ENCODE measurements at regions not wholly inside any gene's neighbourhood (a gene's known extent, or its start where the extent isn't known, plus 50 kb on each side); places are given as distances from the start of the nearest gene placed in this dataset.
A peak's percentile ranks its signal among the peaks of the same experiment; 100 is the strongest.

DNA sequence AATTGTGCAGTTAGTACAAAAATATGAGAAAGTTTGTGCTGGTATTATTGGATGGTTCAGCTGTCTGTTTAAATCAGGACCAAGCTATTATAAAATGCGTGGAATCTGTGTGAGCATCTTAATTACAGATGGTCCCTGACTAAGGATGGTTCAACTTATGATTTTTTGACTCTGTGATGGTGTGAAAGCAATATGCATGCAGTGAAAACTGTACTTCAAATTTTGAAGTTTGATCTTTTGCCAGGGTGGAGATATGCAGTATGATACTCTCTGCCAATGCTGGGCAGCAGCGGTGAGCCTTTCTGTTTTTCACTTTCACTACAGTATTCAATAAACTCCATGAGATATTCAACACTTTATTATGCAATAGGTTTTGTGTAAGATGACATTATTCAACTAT is 189.3 kb downstream of the CHST1 start:
- DNase-seq (ENCODE audit: low read depth in 2 of 2) = no peak

DNA sequence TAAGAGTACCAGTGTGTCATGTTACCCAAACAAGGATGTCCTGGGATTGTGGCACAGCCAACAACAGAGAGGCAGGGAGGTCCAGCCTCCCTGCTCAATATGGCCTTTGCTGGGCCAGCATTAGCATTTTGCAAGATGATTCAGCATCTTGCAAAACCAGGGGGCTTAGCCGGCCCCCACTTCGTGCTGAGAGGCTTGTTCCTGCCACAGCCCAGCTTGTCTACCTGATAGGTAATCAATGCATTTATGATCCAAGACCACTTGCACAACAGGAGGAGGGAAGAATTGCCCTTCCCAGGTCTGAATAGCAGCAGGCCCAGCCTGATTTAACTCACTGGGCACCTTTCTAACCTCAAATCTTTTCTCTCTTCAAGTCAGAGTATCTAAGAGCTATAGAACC is 189.0 kb upstream of the SYT13 start:
- no peak for DNase-seq (ENCODE audit: low read depth in 2 of 2)

- no peak for DNase-seq (ENCODE audit: low read depth in 2 of 2)
Observed at GRCh38 chr11:45473341-45473895, 187.3 kb upstream of the SYT13 start.

DNA sequence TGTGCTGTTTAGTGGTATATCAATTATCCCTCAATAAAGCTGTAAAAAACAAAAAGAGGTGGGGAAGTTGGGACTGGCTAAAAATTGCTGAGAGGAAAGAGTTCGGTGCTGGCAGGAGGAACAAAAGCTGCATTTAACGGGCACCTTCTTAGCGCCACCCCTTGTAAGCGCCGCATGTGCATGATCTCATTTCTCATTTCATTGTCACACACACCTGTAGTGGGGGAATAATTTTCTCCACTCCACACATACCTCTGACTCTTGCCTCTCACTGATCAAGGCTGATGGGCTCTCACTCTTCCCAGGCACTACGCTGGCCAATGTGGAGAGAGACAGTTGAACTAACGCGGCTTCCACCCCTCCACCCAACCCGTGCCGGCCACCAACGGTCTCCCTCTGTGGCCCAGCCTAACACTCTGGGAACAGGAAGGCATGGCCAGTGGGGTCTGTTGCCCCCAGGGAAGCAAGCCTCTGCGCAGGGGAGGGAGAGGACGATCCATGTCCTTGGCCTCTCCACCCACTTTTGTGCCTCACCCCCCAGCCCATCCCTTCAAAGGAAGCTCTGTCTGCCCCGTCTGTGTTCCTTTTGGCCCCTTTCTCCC is 186.7 kb upstream of the SYT13 start:
- no peak for DNase-seq (ENCODE audit: low read depth in 2 of 2)

- DNase-seq (ENCODE audit: low read depth in 2 of 2) = no peak
Observed at GRCh38 chr11:45471266-45471665, 185.1 kb upstream of the SYT13 start.

DNA sequence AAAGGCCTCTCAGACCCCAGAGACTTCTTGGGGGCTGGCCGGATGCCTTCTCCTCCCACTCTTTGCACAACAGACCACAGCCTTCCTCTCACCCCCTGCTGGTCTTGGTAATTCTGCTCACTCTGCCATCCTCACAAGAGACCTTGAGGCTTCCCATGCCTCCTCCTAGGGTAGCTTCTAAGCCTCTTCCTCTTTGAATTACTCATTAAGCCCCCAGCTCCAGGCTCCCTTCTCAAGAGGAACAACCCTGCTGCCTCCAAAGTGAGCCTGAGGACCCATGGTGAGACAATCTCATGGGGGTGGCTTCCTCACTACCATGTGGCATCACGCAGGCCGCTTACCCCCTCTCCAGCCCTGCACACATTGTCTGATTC is 184.6 kb upstream of the SYT13 start:
- no peak for DNase-seq (ENCODE audit: low read depth in 2 of 2)

DNA sequence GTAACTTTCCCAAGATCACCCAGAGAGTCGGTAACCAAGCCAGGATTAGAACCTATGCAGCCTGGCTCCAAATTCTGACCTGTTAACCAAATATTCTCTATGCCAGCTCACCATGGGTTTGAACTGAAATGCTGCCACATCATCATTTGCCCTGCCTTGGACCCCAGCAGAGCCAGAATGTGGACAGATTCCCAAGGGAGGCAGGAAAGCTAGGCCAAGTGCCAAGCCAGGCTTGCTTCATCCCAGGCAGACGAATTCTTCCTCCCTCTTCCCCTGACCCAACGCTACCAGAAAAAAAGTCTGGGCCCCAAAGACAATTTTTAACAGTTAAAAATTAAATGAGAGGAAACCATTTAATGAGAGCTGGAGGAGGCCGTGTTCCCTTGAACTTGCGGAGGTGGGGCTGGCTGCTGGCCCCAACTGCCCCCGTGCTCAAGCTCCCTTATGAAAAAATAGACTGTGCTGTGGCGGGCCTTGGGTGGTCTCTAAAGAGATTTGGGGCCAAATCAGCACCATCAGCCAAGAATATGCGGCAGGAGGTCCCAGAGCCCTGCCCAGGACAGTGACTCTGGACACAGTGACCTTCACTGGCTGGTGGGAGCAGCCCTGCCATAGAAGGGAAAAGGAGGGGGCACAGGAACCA is 184.1 kb upstream of the SYT13 start:
- no peak for DNase-seq (ENCODE audit: low read depth in 2 of 2)

- peak in 1 of 2 donors; percentile 20 for DNase-seq (ENCODE audit: low read depth in 2 of 2)
Observed at GRCh38 chr11:45468267-45468856, 182.2 kb upstream of the SYT13 start.

- DNase-seq (ENCODE audit: low read depth in 2 of 2) = no peak
Observed at GRCh38 chr11:45463541-45463940, 177.4 kb upstream of the SYT13 start.

DNA sequence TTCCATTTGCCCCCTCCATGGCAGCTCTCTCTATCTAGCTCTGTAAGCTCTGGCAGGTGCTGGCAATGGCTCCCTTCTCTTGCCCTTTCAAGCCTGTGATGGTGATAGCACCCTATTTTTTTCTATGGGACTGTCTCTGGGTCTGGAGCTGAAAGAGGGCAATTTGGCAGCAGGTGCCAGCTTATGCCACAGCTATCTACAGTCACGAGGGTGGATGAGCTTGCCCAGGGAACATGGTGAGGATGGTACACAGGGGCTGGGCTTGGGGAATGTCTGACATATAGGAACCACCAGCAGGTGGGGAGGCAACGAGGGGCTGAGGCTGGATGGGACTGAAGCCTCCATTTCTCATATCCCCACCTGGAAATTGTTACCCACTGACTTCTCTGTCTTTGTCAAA is 175.4 kb upstream of the SYT13 start:
- DNase-seq (ENCODE audit: low read depth in 2 of 2) = no peak

DNA sequence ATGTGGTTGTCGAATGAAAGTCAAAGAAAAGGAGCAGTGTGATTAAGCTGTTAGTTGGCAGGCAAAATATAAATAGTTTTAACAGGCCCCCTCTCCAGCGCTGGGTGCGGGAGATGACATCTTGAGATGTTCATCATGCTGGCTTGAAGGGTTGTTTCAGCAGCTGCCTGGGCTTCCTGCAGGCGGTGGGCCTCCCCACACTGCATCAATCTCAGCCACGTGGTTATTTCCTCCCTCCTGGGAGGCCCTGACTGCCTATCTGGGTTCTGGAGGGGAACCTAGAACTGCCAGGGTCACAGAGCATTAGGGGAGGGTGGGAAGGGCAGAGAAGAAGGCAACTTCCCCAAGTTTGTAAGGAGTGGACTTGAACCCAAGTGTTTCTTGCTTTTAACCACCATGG is 173.3 kb upstream of the SYT13 start:
- DNase-seq (ENCODE audit: low read depth in 2 of 2) = no peak

DNA sequence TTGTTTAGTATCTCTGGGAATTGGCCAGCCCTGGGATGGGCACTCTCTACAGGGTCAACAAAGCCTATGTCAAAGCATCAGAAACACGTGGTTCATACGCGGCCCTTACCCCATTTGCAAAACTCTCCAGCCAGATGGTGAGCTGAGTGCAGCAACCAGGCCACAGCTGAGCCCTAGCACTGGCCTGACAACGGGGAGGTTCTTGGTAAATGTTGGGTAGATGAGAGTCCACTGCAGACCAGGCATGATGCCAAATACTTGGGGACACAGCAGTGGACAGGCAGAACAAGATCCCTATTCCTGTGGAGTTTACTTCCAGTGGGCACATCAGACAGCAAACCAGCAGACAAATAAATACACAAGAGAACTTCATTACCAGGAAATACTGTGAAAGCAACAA is 172.1 kb upstream of the SYT13 start:
- no peak for DNase-seq (ENCODE audit: low read depth in 2 of 2)

GRCh38 chr11:45457649-45458048 is 171.5 kb upstream of the SYT13 start:
- no peak for DNase-seq (ENCODE audit: low read depth in 2 of 2)

DNA sequence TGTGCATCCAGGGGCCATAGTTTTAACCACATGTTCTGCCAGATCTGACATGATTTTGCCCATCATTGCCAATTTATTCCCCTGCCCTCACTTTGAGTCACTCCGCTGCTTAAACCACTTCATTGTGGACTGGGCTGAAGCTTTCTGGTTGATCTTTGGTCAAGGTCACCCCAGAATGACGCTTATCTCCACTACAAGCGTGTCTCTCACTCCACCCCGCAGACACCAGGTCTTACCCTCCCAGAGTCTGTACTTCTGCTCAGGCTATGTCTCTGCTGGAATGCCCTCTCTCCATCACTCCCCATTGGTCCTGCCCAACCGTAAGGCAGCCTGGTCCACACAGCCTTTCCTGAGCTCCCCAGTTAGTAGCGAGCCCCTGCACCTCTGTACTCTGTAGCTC is 170.5 kb upstream of the SYT13 start:
- DNase-seq (ENCODE audit: low read depth in 2 of 2) = no peak

DNA sequence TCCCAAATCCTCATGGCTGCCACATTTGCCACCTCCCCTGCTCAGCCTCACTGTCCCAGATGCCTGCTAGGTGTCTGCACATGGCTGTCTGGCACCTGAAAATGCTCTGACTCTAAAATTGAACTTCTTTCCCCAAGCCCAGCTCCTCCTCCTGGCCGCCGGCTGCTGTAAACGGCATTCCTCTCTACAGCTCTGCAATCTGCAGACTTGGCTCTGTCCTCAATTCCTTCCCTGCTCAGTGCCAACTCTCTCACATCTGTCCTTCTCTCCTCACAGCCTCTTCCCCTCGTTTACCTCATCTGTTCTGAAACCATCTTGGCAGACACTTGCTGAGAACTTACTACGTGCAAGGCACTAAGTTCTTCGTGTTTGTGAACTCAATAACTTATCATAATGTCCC is 169.4 kb upstream of the SYT13 start:
- DNase-seq (ENCODE audit: low read depth in 2 of 2) = no peak

GRCh38 chr11:45454917-45455401 is 168.8 kb upstream of the SYT13 start:
- DNase-seq (ENCODE audit: low read depth in 2 of 2) = no peak

- DNase-seq (ENCODE audit: low read depth in 2 of 2) = no peak
Observed at GRCh38 chr11:45453721-45454120, 167.6 kb upstream of the SYT13 start.

GRCh38 chr11:45451766-45452440 is 165.8 kb upstream of the SYT13 start:
- no peak for DNase-seq (ENCODE audit: low read depth in 2 of 2)

GRCh38 chr11:45450189-45450588 is 164.0 kb upstream of the SYT13 start:
- no peak for DNase-seq (ENCODE audit: low read depth in 2 of 2)

- no peak for DNase-seq (ENCODE audit: low read depth in 2 of 2)
Observed at GRCh38 chr11:45449036-45449601, 163.0 kb upstream of the SYT13 start.

- DNase-seq (ENCODE audit: low read depth in 2 of 2) = no peak
Observed at GRCh38 chr11:45448561-45448960, 162.4 kb upstream of the SYT13 start.

DNA sequence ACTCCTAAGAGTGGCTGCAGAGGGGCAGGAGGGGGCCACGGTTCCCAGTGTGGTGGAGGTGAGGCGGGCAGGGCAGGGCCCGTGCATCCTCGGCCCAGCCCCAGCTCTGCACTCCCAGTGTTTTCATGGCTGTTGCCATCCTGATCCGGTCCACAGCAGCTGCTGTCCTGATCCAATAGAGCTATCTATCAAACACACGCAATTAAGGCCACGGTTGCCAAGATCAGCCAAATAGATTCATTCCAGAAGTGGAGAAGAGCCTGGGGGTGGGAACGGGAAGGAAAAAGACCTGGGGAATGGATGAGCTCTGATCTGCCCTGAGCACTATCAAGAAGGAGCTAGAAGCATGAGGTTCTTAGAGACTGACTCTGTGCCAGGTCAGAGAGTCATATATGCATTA is 160.9 kb upstream of the SYT13 start:
- no peak for DNase-seq (ENCODE audit: low read depth in 2 of 2)
